ENCODE measurements at regions not wholly inside any gene's neighbourhood (a gene's known extent, or its start where the extent isn't known, plus 50 kb on each side); places are given as distances from the start of the nearest gene placed in this dataset.

GRCh38 chr3:127033171-127033570 lies 50.3 kb downstream of the PLXNA1 start:
- DNase-seq (ENCODE audit: low read depth): no peak
- H3K4me3 ChIP-seq (ENCODE audit: low read depth, low read length): no peak overlapping the region
- TF ChIP-seq, protein P1, sequence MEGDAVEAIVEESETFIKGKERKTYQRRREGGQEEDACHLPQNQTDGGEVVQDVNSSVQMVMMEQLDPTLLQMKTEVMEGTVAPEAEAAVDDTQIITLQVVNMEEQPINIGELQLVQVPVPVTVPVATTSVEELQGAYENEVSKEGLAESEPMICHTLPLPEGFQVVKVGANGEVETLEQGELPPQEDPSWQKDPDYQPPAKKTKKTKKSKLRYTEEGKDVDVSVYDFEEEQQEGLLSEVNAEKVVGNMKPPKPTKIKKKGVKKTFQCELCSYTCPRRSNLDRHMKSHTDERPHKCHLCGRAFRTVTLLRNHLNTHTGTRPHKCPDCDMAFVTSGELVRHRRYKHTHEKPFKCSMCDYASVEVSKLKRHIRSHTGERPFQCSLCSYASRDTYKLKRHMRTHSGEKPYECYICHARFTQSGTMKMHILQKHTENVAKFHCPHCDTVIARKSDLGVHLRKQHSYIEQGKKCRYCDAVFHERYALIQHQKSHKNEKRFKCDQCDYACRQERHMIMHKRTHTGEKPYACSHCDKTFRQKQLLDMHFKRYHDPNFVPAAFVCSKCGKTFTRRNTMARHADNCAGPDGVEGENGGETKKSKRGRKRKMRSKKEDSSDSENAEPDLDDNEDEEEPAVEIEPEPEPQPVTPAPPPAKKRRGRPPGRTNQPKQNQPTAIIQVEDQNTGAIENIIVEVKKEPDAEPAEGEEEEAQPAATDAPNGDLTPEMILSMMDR (IDR thresholded peaks at IDR 0.05; ENCODE audit: low read depth, low read length, missing control alignments): no peak
- in situ Hi-C loops (cut with HindIII; ENCODE audit: low sequenced_read_pairs): no loop called here

DNA sequence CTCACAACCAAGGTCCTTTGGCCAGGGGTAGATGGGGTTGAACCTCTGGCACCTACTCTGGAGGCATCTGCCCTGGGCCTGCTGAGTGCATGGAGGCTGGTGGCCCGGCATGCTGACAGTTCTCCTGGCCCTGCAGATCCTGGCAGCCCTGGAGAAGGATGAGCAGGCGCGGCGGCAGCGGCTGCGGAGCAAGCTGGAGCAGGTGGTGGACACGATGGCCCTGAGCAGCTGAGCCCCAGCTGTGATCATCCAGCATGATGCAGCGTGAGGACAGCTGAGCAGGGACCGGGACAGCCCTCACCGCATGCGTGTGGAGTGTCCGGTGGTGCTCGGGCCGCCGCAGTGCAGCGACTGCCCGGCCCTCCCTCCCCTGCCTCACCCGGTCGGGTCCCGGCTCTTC lies 50.9 kb downstream of the PLXNA1 start:
- DNase-seq (ENCODE audit: low read depth): no peak
- in situ Hi-C loops (cut with HindIII; ENCODE audit: low sequenced_read_pairs): no loop called here
- H3K4me3 ChIP-seq (ENCODE audit: low read depth, low read length): no peak overlapping the region
- TF ChIP-seq, protein P1 (IDR thresholded peaks at IDR 0.05; ENCODE audit: low read depth, low read length, missing control alignments): no peak

DNA sequence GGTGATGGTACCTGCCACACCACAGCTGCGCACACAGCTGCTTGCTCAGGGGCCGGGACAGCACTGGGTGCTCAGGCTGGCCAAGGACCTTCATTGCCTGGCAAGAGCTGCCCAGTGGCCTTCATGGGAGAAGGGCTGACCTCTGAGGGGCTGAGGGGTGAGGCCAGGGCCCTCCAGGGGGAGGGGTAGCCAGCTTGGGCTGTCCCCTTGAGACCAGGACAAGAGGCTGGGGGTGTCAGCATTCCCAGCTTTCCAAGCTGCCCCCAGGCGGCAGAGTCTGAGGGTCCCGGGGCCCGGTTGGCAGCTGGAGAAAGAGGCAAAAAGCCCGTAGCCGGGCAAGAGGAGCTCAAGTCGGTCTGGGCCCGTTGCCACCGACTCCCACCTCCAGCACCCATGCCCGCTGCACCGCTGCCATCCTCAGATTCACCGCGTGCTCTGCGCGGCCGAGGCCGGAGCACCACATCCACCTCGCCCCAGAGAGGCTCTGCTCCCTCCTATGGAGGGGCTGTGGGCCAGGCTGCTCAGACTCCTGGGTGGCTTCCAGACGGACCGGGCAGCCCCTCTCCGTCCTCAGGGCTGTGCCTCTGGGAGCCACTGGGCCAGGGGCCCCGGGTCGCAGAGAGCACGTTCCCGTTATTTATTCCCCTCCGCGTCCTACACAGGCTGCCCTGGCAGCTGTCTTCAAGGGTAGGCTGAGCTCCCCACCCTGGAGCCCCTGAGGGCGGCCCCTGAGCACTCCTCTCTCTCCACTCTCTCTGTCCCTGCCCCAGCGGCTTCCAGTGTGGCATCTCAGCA lies 51.5 kb downstream of the PLXNA1 start:
- H3K4me3 ChIP-seq (ENCODE audit: low read depth, low read length): no peak overlapping the region
- in situ Hi-C loops (cut with HindIII; ENCODE audit: low sequenced_read_pairs): no loop called here
- DNase-seq (ENCODE audit: low read depth): no peak
- TF ChIP-seq, protein P1 (IDR thresholded peaks at IDR 0.05; ENCODE audit: low read depth, low read length, missing control alignments): no peak

GRCh38 chr3:127034990-127035652 lies 52.2 kb downstream of the PLXNA1 start:
- TF ChIP-seq, protein P1 (IDR thresholded peaks at IDR 0.05; ENCODE audit: low read depth, low read length, missing control alignments): no peak
- in situ Hi-C loops (cut with HindIII; ENCODE audit: low sequenced_read_pairs): no loop called here
- no peak for DNase-seq (ENCODE audit: low read depth)
- no peak overlapping the region for H3K4me3 ChIP-seq (ENCODE audit: low read depth, low read length)

- TF ChIP-seq, protein P1 (IDR thresholded peaks at IDR 0.05; ENCODE audit: low read depth, low read length, missing control alignments): no peak
- peak; percentile 44 for DNase-seq (ENCODE audit: low read depth)
- in situ Hi-C loops (cut with HindIII; ENCODE audit: low sequenced_read_pairs): no loop called here
- H3K4me3 ChIP-seq (ENCODE audit: low read depth, low read length): no peak overlapping the region
Measured at GRCh38 chr3:127035677-127036076, 52.8 kb downstream of the PLXNA1 start.

GRCh38 chr3:127036209-127037020 lies 53.5 kb downstream of the PLXNA1 start:
- TF ChIP-seq, protein P1 (IDR thresholded peaks at IDR 0.05; ENCODE audit: low read depth, low read length, missing control alignments): no peak
- no peak overlapping the region for H3K4me3 ChIP-seq (ENCODE audit: low read depth, low read length)
- in situ Hi-C loops (cut with HindIII; ENCODE audit: low sequenced_read_pairs): no loop called here
- no peak for DNase-seq (ENCODE audit: low read depth)

Measured in astrocyte of the cerebellum (primary cell).